AG09309 (cell line): ENCODE measurements at regions not wholly inside any gene's neighbourhood (a gene's known extent, or its start where the extent isn't known, plus 50 kb on each side); places are given as distances from the start of the nearest gene placed in this dataset.
"Not testable (repeated sequence)": the region's sequence is repeated elsewhere in the genome, so short reads cannot be mapped to it uniquely, and the experiment has no call there.

ENCODE experiments used
- DNase-seq: peaks from one replicate; pipeline ENCODE4 v3.0.0-alpha.2; 2010; ENCODE audit warnings: low read depth
- H3K4me3 ChIP-seq: 2 replicates; pipeline ENCODE4 v1.5.1; 2011; ENCODE audit warnings: mild to moderate bottlenecking, low read depth, low read length, moderate library complexity; ENCODE audit not compliant: control insufficient read depth
- TF ChIP-seq, protein P1 (sequence below): IDR thresholded peaks from 2 replicates; pipeline ENCODE4 v1.5.1; 2011; ENCODE audit warnings: mild to moderate bottlenecking, low read depth, low read length, inconsistent platforms; ENCODE audit not compliant: insufficient read depth, control insufficient read depth; ENCODE audit errors: missing control alignments

DNA sequence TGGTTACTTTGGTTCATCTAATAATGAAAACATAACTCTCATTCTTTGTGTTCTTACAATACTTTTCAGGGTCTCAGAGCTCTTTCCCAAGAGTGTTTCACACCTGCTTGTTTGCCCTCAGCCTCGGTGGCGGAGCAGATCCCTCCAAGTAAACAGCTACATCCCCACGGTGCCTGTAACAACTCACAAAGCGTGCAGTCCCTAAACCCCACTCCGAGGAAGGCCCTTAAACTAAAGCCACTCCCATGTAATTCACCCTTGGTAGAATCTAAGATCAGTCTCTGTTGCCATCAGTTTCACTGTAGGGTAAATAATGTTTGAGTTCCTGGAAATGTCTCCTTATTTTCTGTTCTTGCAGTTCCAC is 101.1 kb downstream of the TFAP2A start:
- DNase-seq: no peak
- H3K4me3 ChIP-seq: no peak overlapping the region
- TF ChIP-seq, protein P1, sequence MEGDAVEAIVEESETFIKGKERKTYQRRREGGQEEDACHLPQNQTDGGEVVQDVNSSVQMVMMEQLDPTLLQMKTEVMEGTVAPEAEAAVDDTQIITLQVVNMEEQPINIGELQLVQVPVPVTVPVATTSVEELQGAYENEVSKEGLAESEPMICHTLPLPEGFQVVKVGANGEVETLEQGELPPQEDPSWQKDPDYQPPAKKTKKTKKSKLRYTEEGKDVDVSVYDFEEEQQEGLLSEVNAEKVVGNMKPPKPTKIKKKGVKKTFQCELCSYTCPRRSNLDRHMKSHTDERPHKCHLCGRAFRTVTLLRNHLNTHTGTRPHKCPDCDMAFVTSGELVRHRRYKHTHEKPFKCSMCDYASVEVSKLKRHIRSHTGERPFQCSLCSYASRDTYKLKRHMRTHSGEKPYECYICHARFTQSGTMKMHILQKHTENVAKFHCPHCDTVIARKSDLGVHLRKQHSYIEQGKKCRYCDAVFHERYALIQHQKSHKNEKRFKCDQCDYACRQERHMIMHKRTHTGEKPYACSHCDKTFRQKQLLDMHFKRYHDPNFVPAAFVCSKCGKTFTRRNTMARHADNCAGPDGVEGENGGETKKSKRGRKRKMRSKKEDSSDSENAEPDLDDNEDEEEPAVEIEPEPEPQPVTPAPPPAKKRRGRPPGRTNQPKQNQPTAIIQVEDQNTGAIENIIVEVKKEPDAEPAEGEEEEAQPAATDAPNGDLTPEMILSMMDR: no peak

DNA sequence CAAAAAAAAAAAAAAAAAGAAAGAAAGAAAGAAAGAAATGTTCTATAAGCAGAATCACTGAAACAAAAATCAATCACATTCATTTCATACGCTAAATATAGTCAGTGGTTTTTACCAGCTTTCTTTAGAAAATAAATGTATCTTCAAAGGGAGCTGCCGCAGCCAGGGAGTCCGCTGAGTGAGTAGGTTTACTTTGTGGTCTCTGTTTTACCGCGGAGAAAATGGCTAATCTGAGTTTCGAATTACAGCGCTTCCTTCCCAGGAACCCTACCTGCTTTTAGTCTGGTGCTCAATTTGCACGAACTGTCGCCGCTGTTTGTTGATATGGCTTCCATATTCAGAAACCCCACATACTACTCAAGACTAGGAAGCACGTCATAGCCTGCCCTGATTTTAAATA is 102.4 kb downstream of the TFAP2A start:
- DNase-seq: no peak
- no peak overlapping the region for H3K4me3 ChIP-seq
- TF ChIP-seq, protein P1: no peak

DNA sequence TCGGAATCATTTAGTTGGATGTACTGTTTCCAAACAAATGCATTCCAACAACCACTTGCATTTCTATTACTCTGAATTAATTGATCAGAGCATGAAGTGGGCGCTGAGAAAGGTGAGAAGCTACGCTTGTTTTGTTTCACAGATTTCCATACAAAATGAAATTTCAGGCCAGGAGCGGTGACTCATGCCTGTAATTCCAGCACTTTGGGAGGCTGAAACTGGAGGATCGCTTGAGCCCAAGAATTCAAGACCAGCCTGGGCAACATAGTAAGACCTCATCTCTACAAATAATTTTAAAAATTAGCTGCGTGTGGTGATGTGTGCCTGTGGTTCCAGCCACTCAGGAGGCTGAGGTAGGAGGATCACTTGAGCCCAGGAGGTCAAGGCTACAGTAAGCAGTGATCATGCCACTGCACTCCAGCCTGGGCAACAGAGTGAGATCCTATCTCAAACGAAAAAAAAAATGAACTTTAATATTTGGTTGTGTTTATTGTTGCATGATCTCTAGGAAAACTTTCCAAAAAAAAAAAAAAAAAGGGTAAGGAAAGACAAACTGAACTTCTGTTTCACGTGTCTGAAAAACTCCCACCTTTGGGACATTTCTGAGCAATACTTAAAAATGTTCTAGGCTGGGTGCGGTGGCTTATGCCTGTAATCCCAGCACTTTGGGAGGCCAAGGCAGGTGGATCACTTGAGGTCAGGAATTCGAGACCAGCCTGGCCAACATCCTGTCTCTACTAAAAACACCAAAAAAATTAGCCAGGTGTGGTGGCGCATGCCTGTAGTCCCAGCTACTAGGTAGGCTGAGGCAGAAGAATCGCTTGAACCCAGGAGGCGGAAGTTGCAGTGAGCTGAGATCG is 103.1 kb downstream of the TFAP2A start:
- H3K4me3 ChIP-seq, DNase-seq: not testable (repeated sequence)

DNA sequence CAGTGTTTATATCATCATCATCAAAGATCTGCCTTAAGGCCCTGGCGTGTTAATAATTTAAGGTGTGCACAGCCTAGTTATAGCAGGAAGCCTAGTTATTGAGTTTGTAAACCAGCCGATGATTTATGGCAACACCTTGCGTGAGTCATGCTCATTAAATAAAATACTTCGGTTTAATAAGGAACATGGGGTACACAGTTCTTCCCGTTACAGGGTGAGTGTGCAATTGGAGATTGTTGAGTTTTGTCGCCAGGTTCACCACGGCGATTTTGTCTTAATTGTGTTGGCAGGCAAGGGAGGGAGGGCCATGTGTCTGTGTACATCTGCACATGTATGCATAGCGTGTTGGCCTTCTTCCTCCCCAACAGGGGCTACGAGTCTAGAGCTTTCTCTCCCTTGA is 104.0 kb downstream of the TFAP2A start:
- DNase-seq: no peak
- H3K4me3 ChIP-seq: no peak overlapping the region
- TF ChIP-seq, protein P1: no peak

DNA sequence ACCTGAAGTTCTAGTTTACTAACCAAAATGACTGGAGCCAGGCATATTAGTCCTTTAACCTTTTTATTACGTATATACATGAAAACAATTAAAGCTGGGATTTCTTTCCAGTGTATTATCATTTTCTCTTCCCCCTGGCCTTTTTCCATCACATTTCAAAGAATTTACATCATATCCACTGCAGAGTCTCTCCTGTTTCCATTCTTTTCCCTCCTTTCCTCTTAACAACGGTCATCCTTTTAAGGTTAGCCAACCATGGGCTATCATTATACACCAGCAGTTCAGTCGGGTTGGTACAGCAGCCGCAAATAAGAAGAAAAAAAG is 104.6 kb downstream of the TFAP2A start:
- TF ChIP-seq, protein P1: no peak
- DNase-seq: no peak
- no peak overlapping the region for H3K4me3 ChIP-seq

DNA sequence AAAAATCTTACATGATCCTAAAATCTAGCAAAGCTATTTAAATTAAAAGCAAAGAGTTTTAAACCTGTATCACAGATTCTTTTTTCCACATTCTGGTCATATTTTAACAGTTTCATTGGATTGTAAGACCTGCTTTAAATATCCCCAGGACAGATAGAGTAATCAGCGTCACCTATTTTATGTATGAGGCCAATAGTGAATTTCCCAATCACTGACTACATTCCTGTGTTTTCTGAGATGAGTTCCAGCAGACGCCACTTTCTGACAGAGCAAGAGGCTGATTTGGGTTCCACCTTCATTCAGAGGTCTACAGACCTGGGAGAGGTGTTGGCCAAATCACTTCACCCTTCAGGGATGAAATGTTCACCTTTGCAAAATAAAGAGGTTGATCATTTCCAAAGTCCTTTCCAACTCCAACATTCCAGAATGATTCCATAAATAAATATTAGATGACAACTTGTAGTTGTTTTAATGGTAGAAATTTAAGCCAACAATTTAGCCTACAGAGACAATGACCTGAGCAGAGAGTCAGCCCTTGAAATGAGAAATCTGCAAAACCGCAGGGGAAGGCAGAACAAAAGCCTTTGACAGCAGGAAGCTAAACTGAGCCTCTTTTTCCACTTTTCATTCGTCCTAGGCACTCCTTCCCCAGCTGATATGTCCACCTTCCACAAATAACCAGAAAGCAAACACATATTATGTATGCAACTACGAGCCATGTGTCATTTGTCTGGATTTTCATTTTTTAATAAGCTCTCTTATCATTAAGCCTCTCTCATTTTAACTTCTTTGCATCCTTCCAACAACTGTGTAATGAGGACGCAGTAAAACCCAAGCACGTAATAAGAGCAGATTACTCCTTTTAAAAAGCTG is 105.2 kb downstream of the TFAP2A start:
- TF ChIP-seq, protein P1: no peak
- no peak overlapping the region for H3K4me3 ChIP-seq
- no peak for DNase-seq

DNA sequence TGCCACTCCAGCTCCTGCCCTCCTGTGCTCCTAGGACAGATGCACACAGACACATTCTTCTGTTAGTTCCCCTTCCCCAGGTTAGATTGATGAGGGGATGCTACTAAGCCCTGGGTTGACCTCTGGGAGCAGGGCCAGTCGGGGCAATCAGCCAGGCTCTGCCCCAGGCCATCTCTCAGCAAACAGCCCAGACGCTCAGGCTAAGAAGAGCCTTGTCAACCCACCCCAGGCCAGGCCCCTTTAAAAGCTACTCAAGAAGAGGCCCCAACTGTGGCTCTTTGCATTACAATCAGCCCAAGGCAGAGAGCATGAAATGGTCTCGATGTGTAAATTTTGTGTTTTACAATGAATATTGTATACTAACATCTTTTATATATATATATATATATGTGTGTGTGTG is 107.4 kb downstream of the TFAP2A start:
- TF ChIP-seq, protein P1: no peak
- DNase-seq: no peak
- H3K4me3 ChIP-seq: no peak overlapping the region
